H9 (cell line): ENCODE measurements at regions not wholly inside any gene's neighbourhood (a gene's known extent, or its start where the extent isn't known, plus 50 kb on each side); places are given as distances from the start of the nearest gene placed in this dataset.

ENCODE experiments used
- DNase-seq: peaks from one replicate; pipeline ENCODE4 v3.0.0-alpha.2; 2017
- H2AFZ ChIP-seq: one replicate; pipeline ENCODE4 v1.6.1; 2013; ENCODE audit warnings: mild to moderate bottlenecking, low read length, control low read depth, moderate library complexity
- H2AK5ac ChIP-seq: 2 replicates; pipeline ENCODE4 v1.6.1; 2013; ENCODE audit warnings: low read length, control low read depth, mixed read lengths; ENCODE audit not compliant: insufficient read length
- H2BK120ac ChIP-seq: one replicate; pipeline ENCODE4 v1.6.1; 2013; ENCODE audit warnings: low read depth, mild to moderate bottlenecking, low read length, control low read depth, inconsistent platforms; ENCODE audit not compliant: poor library complexity, severe bottlenecking
- H2BK12ac ChIP-seq: 2 replicates; pipeline ENCODE4 v1.6.1; 2013; ENCODE audit warnings: low read length, control low read depth, mixed read lengths, low read depth; ENCODE audit not compliant: insufficient read length
- H2BK15ac ChIP-seq: 2 replicates; pipeline ENCODE4 v1.6.1; 2013; ENCODE audit warnings: low read depth, low read length, control low read depth
- H2BK20ac ChIP-seq: one replicate; pipeline ENCODE4 v1.6.1; 2013; ENCODE audit warnings: low read depth, mild to moderate bottlenecking, low read length, control low read depth, inconsistent platforms; ENCODE audit not compliant: poor library complexity, severe bottlenecking
- H2BK5ac ChIP-seq: 2 replicates; pipeline ENCODE4 v1.6.1; 2013; ENCODE audit warnings: low read length, control low read depth, mixed read lengths; ENCODE audit not compliant: insufficient read length
- H3K14ac ChIP-seq: 2 replicates; pipeline ENCODE4 v1.6.1; 2013; ENCODE audit warnings: low read length, control low read depth; ENCODE audit not compliant: insufficient read depth
- H3K18ac ChIP-seq: 2 replicates; pipeline ENCODE4 v1.6.1; 2013; ENCODE audit warnings: low read depth, mild to moderate bottlenecking, mixed read lengths, low read length, control low read depth; ENCODE audit not compliant: insufficient read length
- H3K23ac ChIP-seq: 2 replicates; pipeline ENCODE4 v1.6.1; 2013; ENCODE audit warnings: low read length, control low read depth, mixed read lengths, low read depth; ENCODE audit not compliant: insufficient read length
- H3K23me2 ChIP-seq: 2 replicates; pipeline ENCODE4 v1.6.1; 2013; ENCODE audit warnings: low read depth, mild to moderate bottlenecking, mixed read lengths, low read length, control low read depth; ENCODE audit not compliant: insufficient read length, poor library complexity, severe bottlenecking
- H3K27ac ChIP-seq: 2 replicates; pipeline ENCODE4 v1.5.1; 2013; ENCODE audit warnings: low read length, control low read depth, mixed read lengths, low read depth; ENCODE audit not compliant: insufficient read length
- H3K27me3 ChIP-seq: 2 replicates; pipeline ENCODE4 v1.6.1; 2013; ENCODE audit warnings: low read length, control low read depth, inconsistent platforms; ENCODE audit not compliant: insufficient read depth
- H3K4ac ChIP-seq: 2 replicates; pipeline ENCODE4 v1.6.1; 2013; ENCODE audit warnings: low read depth, mild to moderate bottlenecking, control low read depth, inconsistent platforms, low read length, moderate library complexity
- H3K4me1 ChIP-seq: 2 replicates; pipeline ENCODE4 v1.6.1; 2013; ENCODE audit warnings: low read length, control low read depth, inconsistent platforms; ENCODE audit not compliant: insufficient read depth
- H3K4me2 ChIP-seq: 2 replicates; pipeline ENCODE4 v1.6.1; 2013; ENCODE audit warnings: low read length, control low read depth, mixed read lengths; ENCODE audit not compliant: insufficient read length, insufficient read depth
- H3K56ac ChIP-seq: 2 replicates; pipeline ENCODE4 v1.6.1; 2013; ENCODE audit warnings: low read depth, mild to moderate bottlenecking, mixed read lengths, low read length, control low read depth; ENCODE audit not compliant: insufficient read length
- H3K79me1 ChIP-seq: 2 replicates; pipeline ENCODE4 v1.6.1; 2013; ENCODE audit warnings: low read depth, mild to moderate bottlenecking, moderate library complexity, low read length, control low read depth, inconsistent platforms; ENCODE audit not compliant: insufficient read depth, poor library complexity, severe bottlenecking
- H3K79me2 ChIP-seq: 2 replicates; pipeline ENCODE4 v1.6.1; 2013; ENCODE audit warnings: low read length, control low read depth, inconsistent platforms; ENCODE audit not compliant: insufficient read depth
- H3K9ac ChIP-seq: 2 replicates; pipeline ENCODE4 v1.6.1; 2013; ENCODE audit warnings: low read length, control low read depth, mixed read lengths; ENCODE audit not compliant: insufficient read length; ENCODE audit errors: extremely low read depth
- H3K9me3 ChIP-seq: one replicate; pipeline ENCODE4 v1.6.1; 2013; ENCODE audit warnings: low read depth, low read length, inconsistent platforms; ENCODE audit not compliant: control insufficient read depth
- H3T11ph ChIP-seq: one replicate; pipeline ENCODE4 v1.6.1; 2013; ENCODE audit warnings: mild to moderate bottlenecking, low read length, control low read depth, inconsistent platforms
- H4K20me1 ChIP-seq: one replicate; pipeline ENCODE4 v1.6.1; 2013; ENCODE audit not compliant: control insufficient read depth, insufficient read length, insufficient read depth
- H4K5ac ChIP-seq: 2 replicates; pipeline ENCODE4 v1.6.1; 2013; ENCODE audit warnings: low read depth, mild to moderate bottlenecking, mixed read lengths, low read length, control low read depth; ENCODE audit not compliant: insufficient read length
- H4K8ac ChIP-seq: replicated peaks from 2 replicates; pipeline ENCODE4 v1.6.1; 2013; ENCODE audit warnings: low read length, control low read depth, mixed read lengths, low read depth; ENCODE audit not compliant: insufficient read length
- H4K91ac ChIP-seq: 2 replicates; pipeline ENCODE4 v1.6.1; 2013; ENCODE audit warnings: low read depth, mild to moderate bottlenecking, moderate library complexity, mixed read lengths, low read length, control low read depth; ENCODE audit not compliant: insufficient read length
- H3K27ac Mint-ChIP-seq, 3 experiments: 2 replicates in 2 of 3; 3 replicates in 1 of 3; pipeline ENCODE4 v1.8.0; 2020 to 2021; ENCODE audit warnings: mixed read lengths in 3 of 3, mild to moderate bottlenecking in 1 of 3, moderate library complexity in 1 of 3
- H3K27me3 Mint-ChIP-seq: 2 replicates; pipeline ENCODE4 v1.8.0; 2021; ENCODE audit warnings: low read depth, mild to moderate bottlenecking, moderate library complexity, mixed read lengths
- H3K36me3 Mint-ChIP-seq, 3 experiments: 2 replicates in 2 of 3; 3 replicates in 1 of 3; pipeline ENCODE4 v1.8.0; 2020 to 2021; ENCODE audit warnings: low read depth in 3 of 3, mixed read lengths in 3 of 3; ENCODE audit not compliant: insufficient read depth in 1 of 3
- H3K4me1 Mint-ChIP-seq, 2 experiments: 2 replicates each; pipeline ENCODE4 v1.8.0; 2020; ENCODE audit warnings: mixed read lengths in 2 of 2
- H3K4me3 Mint-ChIP-seq, 2 experiments: 2 replicates in 1 of 2; 3 replicates in 1 of 2; pipeline ENCODE4 v1.8.0; 2020 to 2021; ENCODE audit warnings: mild to moderate bottlenecking in 2 of 2, mixed read lengths in 2 of 2, moderate library complexity in 1 of 2
- H3K9me3 Mint-ChIP-seq, 2 experiments: 2 replicates in 1 of 2; 3 replicates in 1 of 2; pipeline ENCODE4 v1.8.0; 2020; ENCODE audit warnings: mild to moderate bottlenecking in 2 of 2, mixed read lengths in 2 of 2, moderate library complexity in 1 of 2
- CTCF ChIP-seq: fragments of 200-600 bp; sonication (generic); conservative IDR thresholded peaks from 3 replicates; pipeline ENCODE4 v1.8.0; 2021; ENCODE audit warnings: antibody characterized with exemption, mild to moderate bottlenecking
- WGBS: extraction: QIAGEN DNeasy Blood & Tissue Kit; methylation state at CpG from one replicate; pipeline ENCODE4 v1.1.7; 2013; ENCODE audit warnings: missing lambda C conversion rate, low lambda C conversion rate, mixed read lengths; ENCODE audit not compliant: insufficient read length; ENCODE audit errors: extremely low coverage; 5-methylcytosine and 5-hydroxymethylcytosine counted together

GRCh38 chr5:142403583-142403982 lies 78.8 kb upstream of the SPRY4 start:
- H3K9ac ChIP-seq, result no peak overlapping the region
- no peak overlapping the region for H3K56ac ChIP-seq
- no peak overlapping the region for H2BK120ac ChIP-seq
- H2BK15ac ChIP-seq, result no peak overlapping the region
- DNase-seq, result no peak
- no peak overlapping the region for H3T11ph ChIP-seq
- H3K79me2 ChIP-seq, result no peaks in the 10 kb centered on the region
- Mint-ChIP-seq H3K27ac (no peak overlapping the region), H3K36me3 (no peaks in the 10 kb centered on the region), H3K27me3 (no peaks in the 10 kb centered on the region), H3K9me3 (no peaks in the 10 kb centered on the region), H3K4me3 (no peak overlapping the region), H3K4me1 (peaks cover 23 to 28% of the 10 kb centered on the region in 2 experiments)
- H2BK20ac ChIP-seq, result no peak overlapping the region
- H3K23me2 ChIP-seq, result no peaks in the 10 kb centered on the region
- no peaks in the 10 kb centered on the region for H4K20me1 ChIP-seq
- H3K27me3 ChIP-seq, result no peaks in the 10 kb centered on the region
- H3K27ac ChIP-seq, result no peak overlapping the region
- H4K8ac ChIP-seq, result no peak overlapping the region
- peaks cover 10% of the 10 kb centered on the region; the same call in 1 of the 2 replicates for H3K4me1 ChIP-seq
- no peak overlapping the region for H2BK5ac ChIP-seq
- H2BK12ac ChIP-seq, result no peak overlapping the region
- H4K91ac ChIP-seq, result no peak overlapping the region
- TF ChIP-seq CTCF, result no peak
- no peak overlapping the region for H3K4me2 ChIP-seq
- no peak overlapping the region for H3K23ac ChIP-seq
- H3K18ac ChIP-seq, result no peak overlapping the region
- no CpG with 5 or more reads among the region's 7 CpGs for WGBS
- H4K5ac ChIP-seq, result no peak overlapping the region
- H3K9me3 ChIP-seq, result no peaks in the 10 kb centered on the region
- no peak overlapping the region for H3K4ac ChIP-seq
- H2AFZ ChIP-seq, result no peak overlapping the region
- H3K79me1 ChIP-seq, result no peaks in the 10 kb centered on the region
- H3K14ac ChIP-seq, result no peak overlapping the region
- no peak overlapping the region for H2AK5ac ChIP-seq
